ENCODE measurements at regions not wholly inside any gene's neighbourhood (a gene's known extent, or its start where the extent isn't known, plus 50 kb on each side); places are given as distances from the start of the nearest gene placed in this dataset.

GRCh38 chr16:85235991-85236817 lies 123.9 kb upstream of the CIBAR2 start:
- TF ChIP-seq CTCF (IDR thresholded peaks at IDR 0.05) (no peak), POLR2AphosphoS5 (IDR thresholded peaks at IDR 0.05; ENCODE audit: insufficient read depth in 1 of 2, low read depth in 1 of 2) (no peak)

Data from vagina (tissue), 2 donors.